Ammon's horn (tissue), 1 donor: ENCODE measurements at regions not wholly inside any gene's neighbourhood (a gene's known extent, or its start where the extent isn't known, plus 50 kb on each side); places are given as distances from the start of the nearest gene placed in this dataset.

Source experiments
- DNase-seq: peaks from one replicate; pipeline ENCODE4 v3.0.0-alpha.2; 2016; ENCODE audit warnings: low spot score

DNA sequence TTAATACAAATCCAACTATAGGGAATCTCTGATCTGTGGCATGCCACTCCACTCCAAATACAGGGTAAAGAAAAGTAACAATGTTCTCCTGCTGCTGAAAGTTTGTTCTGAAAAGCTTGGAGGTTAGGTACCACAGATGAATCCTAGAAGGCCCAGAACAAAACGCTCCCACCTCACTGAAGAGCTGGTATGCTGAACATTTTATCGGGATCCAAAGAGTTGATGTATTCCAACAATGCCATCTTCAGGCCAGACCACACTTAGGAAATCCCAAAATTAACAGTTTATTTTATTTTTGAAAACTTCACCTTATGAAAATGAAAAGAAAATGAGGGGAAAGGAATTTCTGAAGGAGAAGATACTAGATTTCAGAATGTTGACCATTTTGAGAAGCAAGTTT, 145.1 kb upstream of the CDH19 start:
- peak; percentile 64 for DNase-seq

GRCh38 chr18:66742832-66743231, 138.9 kb upstream of the CDH19 start:
- DNase-seq: no peak

GRCh38 chr18:66735933-66736332, 132.0 kb upstream of the CDH19 start:
- DNase-seq: no peak

DNA sequence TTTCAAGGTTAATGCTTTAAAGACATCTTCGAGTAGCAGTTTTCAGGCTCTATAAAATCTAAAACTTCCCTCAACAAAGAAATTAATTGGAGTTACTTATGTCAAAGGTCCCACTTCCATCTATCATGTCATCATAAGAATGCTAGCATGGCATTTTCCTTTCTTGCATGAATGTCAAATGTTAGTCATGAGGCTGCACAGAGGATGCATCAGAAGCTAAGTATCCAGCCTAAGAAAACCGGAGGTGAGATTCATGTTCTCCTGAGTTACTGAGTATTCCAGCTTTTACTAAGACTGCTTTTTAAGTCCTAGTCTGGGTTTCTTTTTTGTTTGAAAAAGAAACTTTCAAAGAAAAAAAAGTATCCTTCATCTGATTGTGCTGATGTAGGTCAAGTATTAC, 130.6 kb upstream of the CDH19 start:
- DNase-seq: no peak

DNA sequence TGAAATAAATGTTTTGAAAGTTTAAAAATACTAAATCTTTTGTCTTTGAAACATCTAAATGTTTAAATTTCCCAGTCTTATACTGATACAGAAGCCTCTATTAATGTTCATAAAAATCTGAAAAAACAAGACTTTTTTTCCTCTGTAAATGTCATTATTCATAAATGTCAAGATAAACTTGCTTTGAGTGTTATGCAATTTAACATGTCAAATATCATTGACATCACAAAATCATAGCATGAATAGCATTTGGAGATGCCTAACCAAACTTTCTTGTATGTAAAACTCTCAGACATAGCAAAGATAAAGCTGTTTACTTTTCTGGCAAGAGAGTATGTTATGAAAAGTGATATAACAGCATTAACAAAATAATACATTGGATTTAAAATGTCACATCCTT, 128.0 kb upstream of the CDH19 start:
- no peak for DNase-seq

DNA sequence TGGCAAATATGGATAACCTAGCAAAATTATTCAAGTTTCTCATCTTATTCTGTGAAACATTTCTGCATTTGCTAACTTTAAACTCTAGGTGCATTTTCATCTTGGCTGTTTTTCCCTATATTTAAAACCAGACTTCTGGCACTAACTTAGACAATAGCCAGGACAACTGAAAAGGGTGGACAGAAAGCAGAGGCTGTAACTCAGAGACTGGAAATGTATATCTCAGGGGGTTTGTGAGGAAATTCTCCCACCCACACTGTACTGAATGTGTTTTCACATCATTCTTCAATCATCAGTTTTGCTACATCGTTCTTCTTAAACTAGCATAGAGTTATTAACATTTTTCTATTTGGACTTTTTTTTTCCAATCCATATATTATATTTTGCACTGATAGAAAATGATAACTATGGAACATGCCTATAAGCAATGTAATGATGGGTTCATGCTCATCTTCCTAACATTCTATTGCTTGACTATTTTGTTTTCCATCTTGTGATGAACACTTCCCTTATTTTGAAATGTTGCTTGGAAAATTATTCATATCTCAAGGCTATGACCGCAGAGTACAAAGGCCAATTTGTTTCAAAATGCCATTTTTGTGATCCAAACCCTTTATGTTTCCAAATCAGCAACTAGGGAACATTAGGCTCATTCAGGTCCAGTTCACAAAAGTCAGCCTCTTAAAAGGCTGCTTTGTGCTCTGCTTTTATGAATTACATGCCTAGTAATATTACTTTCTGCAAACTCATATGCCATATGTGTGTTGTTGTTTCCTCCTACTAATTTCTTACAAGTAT, 125.8 kb upstream of the CDH19 start:
- peak; percentile 35 for DNase-seq

DNA sequence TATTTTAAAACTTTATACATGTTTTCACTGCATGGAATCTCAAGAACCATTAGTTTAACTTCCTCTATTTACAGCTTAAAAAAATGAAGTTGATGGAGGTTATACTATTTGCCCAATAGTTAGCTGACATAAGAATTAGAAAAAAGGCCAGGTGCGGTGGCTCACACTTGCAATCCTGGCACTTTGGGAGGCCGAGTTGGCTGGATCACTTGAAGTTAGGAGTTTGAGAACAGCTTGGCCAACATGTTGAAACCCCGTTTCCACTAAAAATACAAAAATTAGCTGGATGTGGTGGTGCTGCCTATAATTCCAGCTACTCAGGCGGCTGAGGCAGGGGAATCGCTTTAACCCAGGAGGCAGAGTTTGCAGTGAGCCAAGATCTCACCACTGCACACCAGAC, 125.1 kb upstream of the CDH19 start:
- no peak for DNase-seq

DNA sequence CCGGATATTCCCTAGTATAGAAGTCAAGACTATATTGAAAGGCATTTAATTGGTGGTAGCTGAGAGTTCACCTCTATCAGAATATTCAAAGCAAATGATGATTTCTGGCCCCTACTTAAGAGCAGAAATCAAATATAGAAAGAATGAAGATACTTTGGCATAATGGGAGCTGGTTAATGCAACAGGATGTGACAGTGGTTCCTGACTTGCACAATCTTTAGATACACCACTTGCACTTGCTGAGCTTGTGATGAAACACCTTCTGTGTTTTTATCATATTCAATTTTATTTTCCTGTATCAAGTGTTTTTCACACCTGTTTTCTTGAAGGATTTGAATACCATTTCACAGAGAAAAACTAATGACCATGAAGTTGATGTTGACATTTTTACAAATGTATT, 124.1 kb upstream of the CDH19 start:
- DNase-seq: no peak

- DNase-seq: no peak
These were observed 120.9 kb upstream of the CDH19 start for GRCh38 chr18:66724664-66725356.

DNA sequence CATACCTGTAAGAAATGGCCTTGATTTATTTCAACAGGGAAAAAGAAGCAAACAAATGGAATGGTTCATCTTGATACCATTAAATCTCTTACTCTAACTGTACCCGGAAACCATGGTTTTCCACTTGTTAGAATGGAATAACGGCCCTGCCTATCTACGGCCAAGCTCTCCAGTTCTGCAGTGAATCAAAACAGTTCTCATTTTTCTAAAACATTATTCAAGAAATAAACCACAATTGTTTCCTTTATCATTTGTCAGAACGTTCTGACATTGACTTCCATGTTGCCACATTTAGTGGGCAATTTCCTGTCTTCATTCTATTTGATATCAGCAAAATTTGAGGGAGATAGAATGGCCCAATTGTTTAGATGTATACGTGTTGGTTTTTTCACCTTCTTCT, 118.8 kb upstream of the CDH19 start:
- no peak for DNase-seq

DNA sequence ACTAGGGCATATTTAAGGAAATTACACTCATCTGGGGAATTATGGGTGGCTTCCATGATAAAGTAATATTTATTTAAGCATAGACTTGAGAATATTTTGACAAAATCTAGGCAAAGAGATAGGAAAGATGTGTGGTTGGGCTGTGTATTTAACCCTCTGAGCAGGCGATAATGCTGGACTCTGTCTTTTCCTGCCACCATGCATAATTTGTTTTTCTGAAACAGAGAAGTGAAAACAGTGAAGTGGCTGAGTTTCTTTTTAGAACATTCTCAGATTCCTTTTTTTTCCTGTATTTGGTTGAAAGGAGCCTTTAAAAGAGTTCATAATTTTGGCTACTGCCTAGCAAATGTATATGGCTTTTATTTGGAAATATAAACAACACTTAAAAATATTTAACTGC, 104.8 kb upstream of the CDH19 start:
- DNase-seq: no peak

DNA sequence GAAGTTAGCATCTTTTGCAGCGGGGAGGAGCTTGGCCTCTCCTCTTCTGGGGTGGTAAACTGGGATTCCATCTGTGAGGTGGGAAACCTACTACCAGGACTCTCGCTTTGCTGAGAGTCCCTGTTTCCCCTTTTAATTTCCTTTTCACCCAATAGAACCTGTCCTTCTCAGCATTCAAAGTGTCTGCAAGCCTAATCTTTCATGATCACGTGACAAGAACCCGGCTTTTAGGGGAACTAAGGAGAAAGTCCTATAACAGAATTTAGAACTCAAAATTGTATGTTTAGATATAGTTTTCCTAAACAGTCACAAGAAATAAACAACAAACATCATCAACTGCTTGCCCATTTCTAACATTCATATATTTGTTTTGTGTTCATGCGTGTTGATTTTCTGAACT, 103.6 kb upstream of the CDH19 start:
- no peak for DNase-seq

DNA sequence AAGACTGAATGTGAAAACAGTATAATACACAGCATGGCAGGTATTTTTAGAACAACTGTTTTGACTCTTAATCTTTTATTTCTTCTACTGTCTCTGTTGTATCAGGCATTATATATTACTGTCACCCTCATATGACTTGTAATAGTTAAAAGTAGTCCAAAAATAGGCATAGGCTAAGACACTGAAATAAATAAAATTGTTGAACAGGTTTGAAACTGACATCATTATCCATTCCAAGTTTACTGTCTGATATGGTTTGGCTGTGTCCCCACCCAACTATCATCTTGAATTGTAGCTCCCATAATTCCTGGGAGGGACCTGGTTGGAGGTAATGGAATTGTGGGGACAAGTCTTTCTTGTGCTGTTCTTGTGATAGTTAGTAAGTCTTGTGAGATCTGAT, 91.4 kb upstream of the CDH19 start:
- DNase-seq: no peak

GRCh38 chr18:66694852-66695251, 91.0 kb upstream of the CDH19 start:
- no peak for DNase-seq

- no peak for DNase-seq
These were observed 83.7 kb upstream of the CDH19 start for GRCh38 chr18:66687635-66688034.

GRCh38 chr18:66682855-66683322, 79.0 kb upstream of the CDH19 start:
- peak; percentile 81 for DNase-seq

DNA sequence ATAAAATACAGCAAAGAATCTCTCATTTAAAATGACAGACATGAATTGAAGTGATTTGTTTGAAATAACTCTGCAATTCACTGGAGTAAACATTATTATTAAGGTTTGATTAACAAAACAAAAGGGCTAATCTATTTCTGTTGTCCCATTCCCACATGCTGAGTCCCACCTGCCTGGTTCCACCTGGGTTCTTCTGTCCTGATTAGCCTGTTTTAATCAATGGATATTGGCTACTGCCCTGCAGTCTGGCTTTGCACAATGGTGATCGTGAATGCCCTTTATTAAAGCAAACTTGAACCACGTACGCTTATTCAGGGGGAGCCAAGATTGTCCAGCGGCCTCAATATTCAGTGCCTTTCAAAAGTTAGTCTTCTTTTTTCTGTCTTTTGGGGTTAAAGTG, 72.8 kb upstream of the CDH19 start:
- DNase-seq: no peak

DNA sequence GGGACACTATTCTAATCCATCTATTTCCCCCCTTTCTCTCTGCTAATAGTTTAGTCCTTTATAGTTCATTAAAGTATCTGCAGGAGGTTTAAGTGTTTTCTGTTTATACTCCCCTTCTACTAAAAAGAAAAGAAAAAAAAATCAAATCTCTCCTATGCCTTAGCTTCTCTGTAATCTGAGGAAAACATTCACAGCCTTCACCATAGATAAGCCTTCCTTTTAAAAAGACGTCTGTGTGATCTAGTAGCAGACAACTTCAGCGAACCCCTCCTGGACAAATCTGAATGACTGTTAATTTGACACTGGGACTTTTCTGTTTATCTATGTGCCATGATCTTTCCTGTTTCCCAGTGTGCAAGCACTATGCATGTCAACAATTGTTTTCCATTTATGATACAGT, 70.4 kb upstream of the CDH19 start:
- DNase-seq: no peak

GRCh38 chr18:66668706-66669105, 64.8 kb upstream of the CDH19 start:
- no peak for DNase-seq

- no peak for DNase-seq
These were observed 58.7 kb upstream of the CDH19 start for GRCh38 chr18:66662632-66663031.

DNA sequence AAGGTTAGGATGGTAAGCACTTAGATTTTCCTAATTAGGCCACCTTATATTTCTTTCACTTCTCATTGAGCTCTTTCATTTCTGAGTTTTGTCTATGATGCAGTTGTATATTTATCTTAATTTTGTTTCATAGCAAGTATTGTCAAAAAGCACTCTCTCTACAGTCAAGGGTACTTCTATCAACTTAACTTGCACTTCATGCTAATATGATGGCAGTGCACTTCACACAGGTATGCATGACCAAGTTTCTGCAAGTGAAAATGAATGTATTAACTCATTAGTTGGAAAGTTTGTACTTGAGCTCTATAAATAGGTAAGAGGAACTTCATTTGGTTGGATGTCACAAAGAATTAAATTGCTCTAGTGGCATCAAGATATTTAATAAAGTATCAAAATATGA, 51.5 kb upstream of the CDH19 start:
- DNase-seq: no peak
